Tibial nerve (tissue), 4 donors: ENCODE measurements at regions not wholly inside any gene's neighbourhood (a gene's known extent, or its start where the extent isn't known, plus 50 kb on each side); places are given as distances from the start of the nearest gene placed in this dataset.

Experiments
- CTCF ChIP-seq, 5 experiments: fragments of 200-600 bp in 3 of 5; fragments of 450-650 bp in 2 of 5; sonication (generic) in 3 of 5; IDR thresholded peaks; one replicate each; pipeline ENCODE4 v1.5.1; 2016 to 2019; ENCODE audit warnings: antibody characterized with exemption in 5 of 5, mild to moderate bottlenecking in 3 of 5, moderate library complexity in 2 of 5
- EP300 ChIP-seq, 2 donors: sonication (generic); formaldehyde crosslinking; IDR thresholded peaks; one replicate each; pipeline ENCODE4 v1.6.1; 2017; ENCODE audit warnings: antibody characterized with exemption in 2 of 2, mild to moderate bottlenecking in 1 of 2
- POLR2A ChIP-seq, 2 donors: fragments of 450-650 bp; IDR thresholded peaks; one replicate each; pipeline ENCODE4 v1.6.1; 2017; ENCODE audit warnings: antibody characterized with exemption in 2 of 2, mild to moderate bottlenecking in 2 of 2, moderate library complexity in 2 of 2

GRCh38 chr18:34549367-34549766 is 160.7 kb upstream of the DTNA start:
- TF ChIP-seq CTCF (IDR thresholded peaks at IDR 0.05), result no peak
- no peak for TF ChIP-seq POLR2A (IDR thresholded peaks at IDR 0.05)
- TF ChIP-seq EP300 (IDR thresholded peaks at IDR 0.05), result no peak
